OCI-LY1 (cell line): ENCODE measurements at regions not wholly inside any gene's neighbourhood (a gene's known extent, or its start where the extent isn't known, plus 50 kb on each side); places are given as distances from the start of the nearest gene placed in this dataset.

Experiments
- EZH2 ChIP-seq: fragments of 200-600 bp; sonication (generic), shearing (Covaris generic); IDR thresholded peaks from 2 replicates; pipeline ENCODE4 v1.8.0; 2017; ENCODE audit warnings: borderline replicate concordance, mixed run types, mild to moderate bottlenecking, antibody characterized with exemption, low read length, moderate library complexity, mixed read lengths
- TF ChIP-seq, protein P1 (sequence below): fragments of 200-600 bp; sonication (generic), shearing (Covaris generic); IDR thresholded peaks from 2 replicates; pipeline ENCODE4 v1.5.1; 2017; ENCODE audit warnings: mild to moderate bottlenecking, antibody characterized with exemption, low read length, moderate library complexity, mixed read lengths

DNA sequence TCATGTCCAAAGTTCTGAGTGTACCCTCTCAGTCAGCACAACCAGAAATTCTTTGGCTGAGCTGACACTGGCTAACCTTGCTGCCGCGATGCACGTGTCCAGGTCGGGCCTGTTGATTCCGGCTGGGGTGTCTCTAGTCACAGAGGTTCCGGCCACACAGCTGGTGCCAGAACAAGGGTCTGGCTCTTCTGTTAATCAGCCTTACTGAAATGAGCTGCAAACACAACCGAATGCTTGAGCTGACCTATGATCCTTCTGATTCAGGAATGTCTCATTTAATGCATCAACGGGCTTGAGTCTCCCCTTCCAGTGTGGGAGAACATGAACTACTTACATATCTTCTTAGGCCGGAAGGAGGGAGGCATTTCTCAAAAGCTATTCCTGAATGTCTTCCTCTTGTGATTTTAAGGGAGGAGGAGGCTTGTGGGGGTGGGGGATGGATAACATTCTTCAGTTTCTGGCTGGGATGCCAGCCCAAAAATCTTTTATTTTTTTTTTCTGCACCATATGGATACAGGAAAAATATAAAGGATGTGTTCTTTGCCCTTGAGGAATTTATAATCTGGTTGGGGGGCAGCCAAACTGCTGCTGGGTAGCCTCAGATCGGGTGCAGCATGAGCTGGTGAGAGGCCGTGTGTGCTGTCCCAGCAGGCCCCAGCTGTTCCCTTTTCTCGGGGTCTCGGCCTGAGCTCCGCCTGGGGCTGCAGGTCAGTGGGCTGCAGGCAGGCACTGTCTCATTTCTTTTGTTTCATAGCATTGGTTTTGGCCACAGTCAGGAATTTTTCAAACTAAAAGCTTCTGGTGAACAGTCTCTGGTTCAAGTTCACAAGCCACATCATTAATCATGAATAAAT, 319.1 kb upstream of the TBL1XR1 start:
- TF ChIP-seq, protein P1, sequence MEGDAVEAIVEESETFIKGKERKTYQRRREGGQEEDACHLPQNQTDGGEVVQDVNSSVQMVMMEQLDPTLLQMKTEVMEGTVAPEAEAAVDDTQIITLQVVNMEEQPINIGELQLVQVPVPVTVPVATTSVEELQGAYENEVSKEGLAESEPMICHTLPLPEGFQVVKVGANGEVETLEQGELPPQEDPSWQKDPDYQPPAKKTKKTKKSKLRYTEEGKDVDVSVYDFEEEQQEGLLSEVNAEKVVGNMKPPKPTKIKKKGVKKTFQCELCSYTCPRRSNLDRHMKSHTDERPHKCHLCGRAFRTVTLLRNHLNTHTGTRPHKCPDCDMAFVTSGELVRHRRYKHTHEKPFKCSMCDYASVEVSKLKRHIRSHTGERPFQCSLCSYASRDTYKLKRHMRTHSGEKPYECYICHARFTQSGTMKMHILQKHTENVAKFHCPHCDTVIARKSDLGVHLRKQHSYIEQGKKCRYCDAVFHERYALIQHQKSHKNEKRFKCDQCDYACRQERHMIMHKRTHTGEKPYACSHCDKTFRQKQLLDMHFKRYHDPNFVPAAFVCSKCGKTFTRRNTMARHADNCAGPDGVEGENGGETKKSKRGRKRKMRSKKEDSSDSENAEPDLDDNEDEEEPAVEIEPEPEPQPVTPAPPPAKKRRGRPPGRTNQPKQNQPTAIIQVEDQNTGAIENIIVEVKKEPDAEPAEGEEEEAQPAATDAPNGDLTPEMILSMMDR, result no peak
- TF ChIP-seq EZH2, result no peak
